GM18502 (cell line): ENCODE measurements at regions not wholly inside any gene's neighbourhood (a gene's known extent, or its start where the extent isn't known, plus 50 kb on each side); places are given as distances from the start of the nearest gene placed in this dataset.
"Not testable (repeated sequence)": the region's sequence is repeated elsewhere in the genome, so short reads cannot be mapped to it uniquely, and the experiment has no call there.

Experiments used
- ATAC-seq: cut with Tn5 transposase; IDR thresholded peaks from one replicate; pipeline ENCODE4 v1.9.1; 2021; ENCODE audit warnings: mild to moderate bottlenecking; ENCODE audit not compliant: unreplicated experiment, poor library complexity

- no peak for ATAC-seq
Measured at GRCh38 chr13:81203783-81204182, 862.9 kb upstream of the SPRY2 start.

GRCh38 chr13:81199956-81200355 lies 859.0 kb upstream of the SPRY2 start:
- no peak for ATAC-seq

- ATAC-seq: no peak
Measured at GRCh38 chr13:81197966-81198365, 857.0 kb upstream of the SPRY2 start.

GRCh38 chr13:81197483-81197882 lies 856.6 kb upstream of the SPRY2 start:
- no peak for ATAC-seq

- no peak for ATAC-seq
Measured at GRCh38 chr13:81194362-81194761, 853.4 kb upstream of the SPRY2 start.

- ATAC-seq: no peak
Measured at GRCh38 chr13:81184556-81185265, 843.8 kb upstream of the SPRY2 start.

- no peak for ATAC-seq
Measured at GRCh38 chr13:81172603-81173002, 831.7 kb upstream of the SPRY2 start.

- peak; percentile 50 for ATAC-seq
Measured at GRCh38 chr13:81171065-81171647, 830.2 kb upstream of the SPRY2 start.

GRCh38 chr13:81163823-81164222 lies 822.9 kb upstream of the SPRY2 start:
- ATAC-seq: not testable (repeated sequence)

- ATAC-seq: no peak
Measured at GRCh38 chr13:81153478-81153877, 812.6 kb upstream of the SPRY2 start.

- no peak for ATAC-seq
Measured at GRCh38 chr13:81148822-81149221, 807.9 kb upstream of the SPRY2 start.

- ATAC-seq: not testable (repeated sequence)
Measured at GRCh38 chr13:81146576-81146975, 805.6 kb upstream of the SPRY2 start.

- ATAC-seq: no peak
Measured at GRCh38 chr13:81142306-81142999, 801.5 kb upstream of the SPRY2 start.

- no peak for ATAC-seq
Measured at GRCh38 chr13:81140675-81141074, 799.7 kb upstream of the SPRY2 start.

- ATAC-seq: no peak
Measured at GRCh38 chr13:81139987-81140386, 799.1 kb upstream of the SPRY2 start.

GRCh38 chr13:81138353-81138980 lies 797.5 kb upstream of the SPRY2 start:
- ATAC-seq: no peak

- no peak for ATAC-seq
Measured at GRCh38 chr13:81133066-81133465, 792.1 kb upstream of the SPRY2 start.

- ATAC-seq: no peak
Measured at GRCh38 chr13:81117416-81117815, 776.5 kb upstream of the SPRY2 start.

- no peak for ATAC-seq
Measured at GRCh38 chr13:81116461-81117282, 775.7 kb upstream of the SPRY2 start.

GRCh38 chr13:81109026-81109425 lies 768.1 kb upstream of the SPRY2 start:
- ATAC-seq: no peak
